Stimulated activated CD8-positive, alpha-beta memory T cell treated with anti-CD3 and anti-CD28 coated beads, Interleukin-15, amount 100 ng/mL, for 4 hours (primary cell): ENCODE measurements at regions not wholly inside any gene's neighbourhood (a gene's known extent, or its start where the extent isn't known, plus 50 kb on each side); places are given as distances from the start of the nearest gene placed in this dataset.
"Not testable (repeated sequence)": the region's sequence is repeated elsewhere in the genome, so short reads cannot be mapped to it uniquely, and the experiment has no call there.

Experiments
- DNase-seq, 2 donors: peaks; one replicate each; pipeline ENCODE4 v3.0.0-alpha.2; 2020; ENCODE audit warnings: low read depth in 2 of 2

- DNase-seq, result no peak
Observed at GRCh38 chr2:192983173-192983572, 788.4 kb upstream of the TMEFF2 start.

GRCh38 chr2:192978395-192978794 lies 783.7 kb upstream of the TMEFF2 start:
- no peak for DNase-seq

GRCh38 chr2:192971981-192972380 lies 777.2 kb upstream of the TMEFF2 start:
- no peak for DNase-seq

GRCh38 chr2:192969055-192969454 lies 774.3 kb upstream of the TMEFF2 start:
- no peak for DNase-seq

GRCh38 chr2:192960945-192961344 lies 766.2 kb upstream of the TMEFF2 start:
- DNase-seq, result no peak

GRCh38 chr2:192958615-192959014 lies 763.9 kb upstream of the TMEFF2 start:
- DNase-seq, result not testable (repeated sequence)

- DNase-seq, result no peak
Observed at GRCh38 chr2:192957425-192957824, 762.7 kb upstream of the TMEFF2 start.

- DNase-seq, result no peak
Observed at GRCh38 chr2:192953116-192953515, 758.4 kb upstream of the TMEFF2 start.

- no peak for DNase-seq
Observed at GRCh38 chr2:192952245-192952644, 757.5 kb upstream of the TMEFF2 start.

GRCh38 chr2:192948316-192948715 lies 753.6 kb upstream of the TMEFF2 start:
- DNase-seq, result no peak

GRCh38 chr2:192947352-192947751 lies 752.6 kb upstream of the TMEFF2 start:
- no peak for DNase-seq

GRCh38 chr2:192940767-192941166 lies 746.0 kb upstream of the TMEFF2 start:
- no peak for DNase-seq

GRCh38 chr2:192932376-192932775 lies 737.6 kb upstream of the TMEFF2 start:
- no peak for DNase-seq

- DNase-seq, result not testable (repeated sequence)
Observed at GRCh38 chr2:192921631-192922030, 726.9 kb upstream of the TMEFF2 start.

GRCh38 chr2:192901446-192901845 lies 706.7 kb upstream of the TMEFF2 start:
- DNase-seq, result no peak

- no peak for DNase-seq
Observed at GRCh38 chr2:192899466-192899865, 704.7 kb upstream of the TMEFF2 start.

GRCh38 chr2:192893976-192894375 lies 699.2 kb upstream of the TMEFF2 start:
- not testable (repeated sequence) for DNase-seq

GRCh38 chr2:192888109-192888508 lies 693.4 kb upstream of the TMEFF2 start:
- no peak for DNase-seq

GRCh38 chr2:192887337-192887736 lies 692.6 kb upstream of the TMEFF2 start:
- DNase-seq, result no peak

GRCh38 chr2:192886636-192887035 lies 691.9 kb upstream of the TMEFF2 start:
- no peak for DNase-seq

- DNase-seq, result no peak
Observed at GRCh38 chr2:192885569-192886160, 690.9 kb upstream of the TMEFF2 start.

- no peak for DNase-seq
Observed at GRCh38 chr2:192877159-192877558, 682.4 kb upstream of the TMEFF2 start.

- no peak for DNase-seq
Observed at GRCh38 chr2:192876698-192877097, 682.0 kb upstream of the TMEFF2 start.

- no peak for DNase-seq
Observed at GRCh38 chr2:192854706-192855105, 660.0 kb upstream of the TMEFF2 start.
